ENCODE measurements at regions not wholly inside any gene's neighbourhood (a gene's known extent, or its start where the extent isn't known, plus 50 kb on each side); places are given as distances from the start of the nearest gene placed in this dataset.

GRCh38 chr4:126306152-126306869 is 991.6 kb downstream of the FAT4 start:
- TF ChIP-seq CTCF (IDR thresholded peaks at IDR 0.05; ENCODE audit: low read depth, low read length, poor library complexity, severe bottlenecking) (no peak), EZH2phosphoT487 (IDR thresholded peaks at IDR 0.05; ENCODE audit: borderline replicate concordance, low read length) (no peak)
